CD4-positive, alpha-beta T cell (primary cell): ENCODE measurements at regions not wholly inside any gene's neighbourhood (a gene's known extent, or its start where the extent isn't known, plus 50 kb on each side); places are given as distances from the start of the nearest gene placed in this dataset.

Experiments
- ATAC-seq: fragments of 200-7000 bp; cut with Tn5 transposase; one replicate; pipeline ENCODE4 v1.10.0; 2022; ENCODE audit warnings: mild to moderate bottlenecking; ENCODE audit not compliant: poor library complexity
- CTCF ChIA-PET: fragments of 350-600 bp; sonication (Branson Sonifier 250); formaldehyde crosslinking; loops from one replicate; lab custom pipeline; 2021; ENCODE audit warnings: antibody characterized with exemption, inconsistent platforms; lab: Charles Lee
- POLR2A ChIA-PET: fragments of 350-600 bp; sonication (Branson Sonifier 250); formaldehyde crosslinking; loops from one replicate; lab custom pipeline; 2021; ENCODE audit warnings: antibody characterized with exemption, inconsistent platforms; lab: Charles Lee
- DNase-seq, 14 experiments: peaks; one replicate each; pipeline ENCODE4 v3.0.0-alpha.2; 2013 to 2020; ENCODE audit warnings: mixed read lengths in 2 of 14
- H3K27ac ChIP-seq, 2 donors: one replicate each; pipeline versions ENCODE4 v1.5.1 to v1.7.0; 2013; ENCODE audit warnings: low read length in 2 of 2, low read depth in 1 of 2, mild to moderate bottlenecking in 1 of 2
- H3K27me3 ChIP-seq, 2 experiments: 1 replicate in 1 of 2; 2 replicates in 1 of 2; pipeline versions ENCODE4 v1.6.1 to v1.7.0; 2013; ENCODE audit warnings: low read length in 2 of 2, control low read depth in 1 of 2, mild to moderate bottlenecking in 1 of 2, moderate library complexity in 1 of 2; ENCODE audit not compliant: insufficient read depth in 2 of 2, control insufficient read depth in 1 of 2
- H3K36me3 ChIP-seq: one replicate; pipeline ENCODE4 v1.6.1; 2013; ENCODE audit warnings: low read length, control low read depth; ENCODE audit not compliant: insufficient read depth
- H3K4me1 ChIP-seq: one replicate; pipeline ENCODE4 v1.6.1; 2013; ENCODE audit warnings: low read length, control low read depth; ENCODE audit not compliant: insufficient read depth
- H3K4me3 ChIP-seq: one replicate; pipeline ENCODE4 v1.5.1; 2013; ENCODE audit warnings: mild to moderate bottlenecking, low read length, moderate library complexity
- H3K9me3 ChIP-seq, 2 experiments: 1 replicate in 1 of 2; 2 replicates in 1 of 2; pipeline versions ENCODE4 v1.6.1 to v1.7.0; 2013; ENCODE audit warnings: low read length in 2 of 2, mild to moderate bottlenecking in 2 of 2, control low read depth in 1 of 2, moderate library complexity in 1 of 2; ENCODE audit not compliant: control insufficient read depth in 1 of 2, insufficient read depth in 1 of 2
- H3K27ac Mint-ChIP-seq: one replicate; pipeline ENCODE4 v1.8.0; 2020; ENCODE audit warnings: mixed read lengths
- H3K27me3 Mint-ChIP-seq: one replicate; pipeline ENCODE4 v1.8.0; 2021; ENCODE audit warnings: mixed read lengths
- H3K36me3 Mint-ChIP-seq: one replicate; pipeline ENCODE4 v1.8.0; 2021; ENCODE audit warnings: low read depth, mixed read lengths
- H3K4me1 Mint-ChIP-seq: one replicate; pipeline ENCODE4 v1.8.0; 2021; ENCODE audit warnings: low read depth, mixed read lengths
- H3K4me3 Mint-ChIP-seq: one replicate; pipeline ENCODE4 v1.8.0; 2020; ENCODE audit warnings: mild to moderate bottlenecking, mixed read lengths
- H3K9me3 Mint-ChIP-seq: one replicate; pipeline ENCODE4 v1.8.0; 2020; ENCODE audit warnings: mixed read lengths
- CTCF ChIP-seq: fragments of 200-600 bp; IDR thresholded peaks from one replicate; pipeline ENCODE4 v1.8.0; 2022; ENCODE audit warnings: antibody characterized with exemption, mild to moderate bottlenecking
- intact Hi-C, 2 experiments: fragments of 100-400 bp; cut with DNase I in 1 of 2; cut with micrococcal nuclease in 1 of 2; formaldehyde crosslinking; loops; one replicate each; pipeline versions ENCODE4 v1.15.1 to v1.9.0; 2023 to 2025; cut with DNase I, micrococcal nuclease

GRCh38 chr14:45664668-45665356, 411.8 kb upstream of the MIS18BP1 start:
- H3K36me3 ChIP-seq, result no peaks in the 10 kb centered on the region
- no peaks in the 10 kb centered on the region for H3K27me3 ChIP-seq
- H3K36me3 Mint-ChIP-seq, result no peaks in the 10 kb centered on the region
- no peak overlapping the region for H3K4me3 Mint-ChIP-seq
- peaks cover 0 to 8% of the 10 kb centered on the region in 2 experiments for H3K9me3 ChIP-seq
- TF ChIP-seq CTCF, result no peak
- H3K27ac ChIP-seq, result no peak overlapping the region
- ATAC-seq (no peak), DNase-seq (no peak)
- no peak overlapping the region for H3K4me3 ChIP-seq
- peaks cover 21% of the 10 kb centered on the region for H3K9me3 Mint-ChIP-seq
- ChIA-PET CTCF (no interaction called here), POLR2A (no interaction called here)
- no peaks in the 10 kb centered on the region for H3K4me1 Mint-ChIP-seq
- H3K4me1 ChIP-seq, result no peaks in the 10 kb centered on the region
- no peaks in the 10 kb centered on the region for H3K27me3 Mint-ChIP-seq
- intact Hi-C loops, result no loop called here
- no peak overlapping the region for H3K27ac Mint-ChIP-seq

- POLR2A ChIA-PET, result no interaction called here
- Mint-ChIP-seq H3K4me3 (no peak overlapping the region), H3K4me1 (no peaks in the 10 kb centered on the region), H3K36me3 (no peaks in the 10 kb centered on the region), H3K27ac (no peak overlapping the region), H3K27me3 (no peaks in the 10 kb centered on the region), H3K9me3 (peaks cover 25% of the 10 kb centered on the region)
- TF ChIP-seq CTCF, result no peak
- CTCF ChIA-PET, result no interaction called here
- DNase-seq, result no peak
- Histone ChIP-seq H3K4me1 (no peaks in the 10 kb centered on the region), H3K27ac (no peak overlapping the region), H3K4me3 (no peak overlapping the region), H3K9me3 (no peaks in the 10 kb centered on the region), H3K27me3 (no peaks in the 10 kb centered on the region), H3K36me3 (no peaks in the 10 kb centered on the region)
- ATAC-seq, result no peak
- intact Hi-C loops, result no loop called here
These were observed 405.9 kb upstream of the MIS18BP1 start for GRCh38 chr14:45658917-45659299.

- no peak for TF ChIP-seq CTCF
- Histone ChIP-seq H3K27ac (no peak overlapping the region), H3K9me3 (no peaks in the 10 kb centered on the region), H3K4me3 (no peak overlapping the region), H3K27me3 (no peaks in the 10 kb centered on the region), H3K36me3 (no peaks in the 10 kb centered on the region), H3K4me1 (no peaks in the 10 kb centered on the region)
- intact Hi-C loops, result no loop called here
- Mint-ChIP-seq H3K27ac (no peak overlapping the region), H3K4me3 (no peak overlapping the region), H3K4me1 (no peaks in the 10 kb centered on the region), H3K27me3 (no peaks in the 10 kb centered on the region), H3K36me3 (no peaks in the 10 kb centered on the region), H3K9me3 (peaks cover 25% of the 10 kb centered on the region)
- ChIA-PET CTCF (no interaction called here), POLR2A (no interaction called here)
- ATAC-seq (no peak), DNase-seq (no peak)
These were observed 405.4 kb upstream of the MIS18BP1 start for GRCh38 chr14:45658226-45658916.
